ENCODE measurements at regions not wholly inside any gene's neighbourhood (a gene's known extent, or its start where the extent isn't known, plus 50 kb on each side); places are given as distances from the start of the nearest gene placed in this dataset.

- DNase-seq: peak; percentile 88
Observed at GRCh38 chr1:67618285-67619018, 66.5 kb upstream of the GADD45A start.

GRCh38 chr1:67619080-67619479 is 65.9 kb upstream of the GADD45A start:
- no peak for DNase-seq

GRCh38 chr1:67623906-67624305 is 61.1 kb upstream of the GADD45A start:
- DNase-seq: no peak

GRCh38 chr1:67624680-67625079 is 60.3 kb upstream of the GADD45A start:
- no peak for DNase-seq

- no peak for DNase-seq
Observed at GRCh38 chr1:67626090-67626860, 58.7 kb upstream of the GADD45A start.

GRCh38 chr1:67626861-67627235 is 58.2 kb upstream of the GADD45A start:
- no peak for DNase-seq

- DNase-seq: no peak
Observed at GRCh38 chr1:67627336-67627735, 57.7 kb upstream of the GADD45A start.

- DNase-seq: no peak
Observed at GRCh38 chr1:67627906-67628305, 57.1 kb upstream of the GADD45A start.

- no peak for DNase-seq
Observed at GRCh38 chr1:67629370-67630075, 55.5 kb upstream of the GADD45A start.

GRCh38 chr1:67630438-67631045 is 54.5 kb upstream of the GADD45A start:
- no peak for DNase-seq

GRCh38 chr1:67632356-67632755 is 52.6 kb upstream of the GADD45A start:
- no peak for DNase-seq

- DNase-seq: no peak
Observed at GRCh38 chr1:67632811-67633655, 52.0 kb upstream of the GADD45A start.

- DNase-seq: no peak
Observed at GRCh38 chr1:67634396-67634935, 50.5 kb upstream of the GADD45A start.

GRCh38 chr1:67635055-67635809 is 49.8 kb upstream of the GADD45A start:
- DNase-seq: no peak
